HCT116 (cell line): ENCODE measurements at regions not wholly inside any gene's neighbourhood (a gene's known extent, or its start where the extent isn't known, plus 50 kb on each side); places are given as distances from the start of the nearest gene placed in this dataset.

Source experiments
- ATAC-seq: fragments of 200-7000 bp; cut with Tn5 transposase; 2 replicates; pipeline ENCODE4 v1.9.1; 2020; ENCODE audit warnings: mild to moderate bottlenecking, moderate library complexity
- BruUV-seq: library from RNA; stranded (reverse); fragments of 400-500 nt; replicated peaks from 2 replicates; lab custom pipeline; 2021; lab: Mats Ljungman, UMichigan
- CTCF ChIA-PET: fragments of 300-600 bp; sonication (Branson Sonifier 250); formaldehyde crosslinking; loops from one replicate; lab custom pipeline; 2021; ENCODE audit warnings: antibody characterized with exemption; lab: Charles Lee
- POLR2A ChIA-PET: fragments of 300-600, 350-600 bp; sonication (Branson Sonifier 250); formaldehyde crosslinking; loops from one replicate; lab custom pipeline; 2021; ENCODE audit warnings: antibody characterized with exemption; lab: Charles Lee
- RAD21 ChIA-PET, 2 experiments: fragments of 300-600 bp; sonication (Branson Sonifier 250); formaldehyde crosslinking; loops; one replicate each; lab custom pipeline; 2023; ENCODE audit warnings: low total read pairs in 2 of 2; ENCODE audit not compliant: uncharacterized antibody in 2 of 2, unreplicated experiment in 2 of 2, low non-redundant PET in 1 of 2; lab: Charles Lee
- DNase-seq: peaks from one replicate; pipeline ENCODE4 v3.0.0-alpha.2; 2010; ENCODE audit warnings: low read depth, low spot score
- H2AFZ ChIP-seq: fragments of 200-600 bp; shearing (Covaris generic), sonication (generic); 2 replicates; pipeline ENCODE4 v1.6.1; 2017; ENCODE audit warnings: low read depth, mixed run types, mixed read lengths, antibody characterized with exemption, low read length; ENCODE audit not compliant: poor library complexity, severe bottlenecking
- H3K27ac ChIP-seq: 2 replicates; pipeline ENCODE4 v1.5.1; 2012; ENCODE audit warnings: low read depth, low read length
- H3K27me3 ChIP-seq: fragments of 200-600 bp; sonication (generic); 2 replicates; pipeline ENCODE4 v1.6.1; 2016; ENCODE audit warnings: mixed run types, low read length, mixed read lengths; ENCODE audit not compliant: insufficient read depth
- H3K36me3 ChIP-seq, 2 experiments: fragments of 200-500 bp in 1 of 2; fragments of 200-600 bp in 1 of 2; sonication (Bioruptor generic) in 1 of 2; sonication (generic) in 1 of 2; 2 replicates each; pipeline versions ENCODE4 v1.5.1 to v1.6.1; 2014 to 2016; ENCODE audit warnings: low read length in 2 of 2, inconsistent platforms in 1 of 2, mixed read lengths in 1 of 2, mixed run types in 1 of 2; ENCODE audit not compliant: insufficient read depth in 2 of 2, control insufficient read depth in 1 of 2
- H3K4me1 ChIP-seq, 2 experiments: fragments of 200-600 bp in 1 of 2; sonication (generic) in 1 of 2; 2 replicates each; pipeline versions ENCODE4 v1.5.1 to v1.6.1; 2012 to 2017; ENCODE audit warnings: low read length in 2 of 2, inconsistent platforms in 1 of 2, mild to moderate bottlenecking in 1 of 2, mixed read lengths in 1 of 2, mixed run types in 1 of 2, moderate library complexity in 1 of 2; ENCODE audit not compliant: insufficient read depth in 2 of 2, control insufficient read depth in 1 of 2
- H3K4me2 ChIP-seq: fragments of 200-600 bp; sonication (generic); 2 replicates; pipeline ENCODE4 v1.6.1; 2017; ENCODE audit warnings: mixed run types, low read length, mixed read lengths
- H3K4me3 ChIP-seq, 2 experiments: fragments of 200-600 bp in 1 of 2; sonication (generic) in 1 of 2; replicated peaks in 1 of 2; 2 replicates each; pipeline ENCODE4 v1.5.1; 2011 to 2016; ENCODE audit warnings: low read length in 2 of 2, control low read depth in 1 of 2, low read depth in 1 of 2, mild to moderate bottlenecking in 1 of 2, mixed read lengths in 1 of 2, mixed run types in 1 of 2
- H3K79me2 ChIP-seq: fragments of 200-600 bp; sonication (generic); 2 replicates; pipeline ENCODE4 v1.6.1; 2017; ENCODE audit warnings: mild to moderate bottlenecking, mixed run types, low read length, moderate library complexity, mixed read lengths; ENCODE audit not compliant: insufficient read depth
- H3K9ac ChIP-seq: fragments of 200-600 bp; sonication (generic); 2 replicates; pipeline ENCODE4 v1.6.1; 2016; ENCODE audit warnings: low read length, mixed read lengths
- H3K9me2 ChIP-seq: fragments of 200-600 bp; sonication (generic), shearing (Covaris generic); 2 replicates; pipeline ENCODE4 v1.6.1; 2017; ENCODE audit warnings: mixed run types, mild to moderate bottlenecking, moderate library complexity; ENCODE audit not compliant: insufficient read depth
- H3K9me3 ChIP-seq, 2 experiments: fragments of 200-500 bp in 1 of 2; fragments of 200-600 bp in 1 of 2; sonication (Bioruptor generic) in 1 of 2; sonication (generic) in 1 of 2; 2 replicates each; pipeline ENCODE4 v1.6.1; 2014 to 2017; ENCODE audit warnings: low read length in 2 of 2, mixed read lengths in 2 of 2, inconsistent platforms in 1 of 2, low read depth in 1 of 2, mild to moderate bottlenecking in 1 of 2, mixed run types in 1 of 2, moderate library complexity in 1 of 2; ENCODE audit not compliant: control insufficient read depth in 1 of 2, insufficient read depth in 1 of 2
- H4K20me1 ChIP-seq: fragments of 200-600 bp; sonication (generic), shearing (Covaris generic); 2 replicates; pipeline ENCODE4 v1.6.1; 2017; ENCODE audit warnings: mixed run types, mild to moderate bottlenecking, moderate library complexity; ENCODE audit not compliant: insufficient read depth
- ATF3 ChIP-seq: IDR thresholded peaks from 2 replicates; pipeline ENCODE4 v1.6.1; 2012
- CBX3 ChIP-seq: IDR thresholded peaks from 2 replicates; pipeline ENCODE4 v1.6.1; 2012; ENCODE audit warnings: low read depth
- CEBPB ChIP-seq: IDR thresholded peaks from 2 replicates; pipeline ENCODE4 v1.6.1; 2012; ENCODE audit warnings: low read depth
- EZH2 ChIP-seq: fragments of 200-600 bp; sonication (generic); IDR thresholded peaks from 2 replicates; pipeline ENCODE4 v1.6.1; 2017; ENCODE audit warnings: antibody characterized with exemption, mixed run types
- JUND ChIP-seq: IDR thresholded peaks from 2 replicates; pipeline ENCODE4 v1.6.1; 2012
- POLR2AphosphoS5 ChIP-seq: IDR thresholded peaks from 2 replicates; pipeline ENCODE4 v1.6.1; 2011; ENCODE audit warnings: mild to moderate bottlenecking, low read depth, low read length, moderate library complexity
- RAD21 ChIP-seq: IDR thresholded peaks from 2 replicates; pipeline ENCODE4 v1.6.1; 2012; ENCODE audit warnings: low read depth, mild to moderate bottlenecking
- SP1 ChIP-seq: IDR thresholded peaks from 2 replicates; pipeline ENCODE4 v1.6.1; 2012; ENCODE audit warnings: low read depth
- SRF ChIP-seq: IDR thresholded peaks from 2 replicates; pipeline ENCODE4 v1.6.1; 2012; ENCODE audit warnings: low read depth
- YY1 ChIP-seq: IDR thresholded peaks from 2 replicates; pipeline ENCODE4 v1.6.1; 2011; ENCODE audit warnings: low read length, low read depth, moderate library complexity, mild to moderate bottlenecking; ENCODE audit not compliant: insufficient replicate concordance; ENCODE audit errors: extremely low read depth
- intact Hi-C: fragments of 100-400 bp; cut with micrococcal nuclease; formaldehyde crosslinking; loops from 2 replicates; pipeline ENCODE4 v1.10.0; 2022
- TF ChIP-seq, protein P1 (sequence below): IDR thresholded peaks from 2 replicates; pipeline ENCODE4 v1.6.1; 2012; ENCODE audit warnings: low read depth

DNA sequence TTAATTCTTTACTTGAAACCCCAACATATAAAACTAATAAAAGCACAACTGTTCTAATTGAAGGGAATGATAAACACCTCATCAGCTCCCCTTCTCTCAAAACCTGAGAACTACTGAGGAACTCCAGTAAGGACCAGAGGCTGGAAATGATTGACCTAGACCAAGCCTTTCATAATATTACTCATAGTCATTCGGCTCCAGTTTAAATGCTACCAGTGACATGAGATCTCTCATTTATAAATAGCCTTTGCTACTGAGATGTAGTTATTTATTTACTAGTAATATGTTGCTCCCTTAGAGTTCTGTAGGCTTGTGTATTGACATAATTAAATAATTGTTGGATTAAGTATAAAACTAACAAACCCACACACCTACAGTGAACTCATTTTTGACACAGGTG, 209.8 kb upstream of the PRMT6 start:
- intact Hi-C loops = no loop called here
- Histone ChIP-seq H2AFZ (no peak overlapping the region), H3K9ac (no peak overlapping the region), H3K9me2 (no peaks in the 10 kb centered on the region), H3K27me3 (no peaks in the 10 kb centered on the region), H3K79me2 (no peaks in the 10 kb centered on the region), H3K4me3 (no peak overlapping the region), H4K20me1 (no peaks in the 10 kb centered on the region), H3K9me3 (no peaks in the 10 kb centered on the region; a peak in 2 of 4 replicates), H3K4me1 (no peaks in the 10 kb centered on the region), H3K36me3 (no peaks in the 10 kb centered on the region), H3K4me2 (no peak overlapping the region), H3K27ac (no peak overlapping the region)
- ChIA-PET CTCF (no interaction called here), RAD21 (no interaction called here), POLR2A (no interaction called here)
- no TSS peak for BruUV-seq
- no peak for DNase-seq
- no peak for ATAC-seq
- no peak for TF ChIP-seq ATF3
- no peak for TF ChIP-seq YY1
- TF ChIP-seq EZH2 = no peak
- no peak for TF ChIP-seq POLR2AphosphoS5
- no peak for TF ChIP-seq RAD21
- TF ChIP-seq SRF = no peak
- TF ChIP-seq CBX3 = no peak
- TF ChIP-seq SP1 = no peak
- TF ChIP-seq, protein P1, sequence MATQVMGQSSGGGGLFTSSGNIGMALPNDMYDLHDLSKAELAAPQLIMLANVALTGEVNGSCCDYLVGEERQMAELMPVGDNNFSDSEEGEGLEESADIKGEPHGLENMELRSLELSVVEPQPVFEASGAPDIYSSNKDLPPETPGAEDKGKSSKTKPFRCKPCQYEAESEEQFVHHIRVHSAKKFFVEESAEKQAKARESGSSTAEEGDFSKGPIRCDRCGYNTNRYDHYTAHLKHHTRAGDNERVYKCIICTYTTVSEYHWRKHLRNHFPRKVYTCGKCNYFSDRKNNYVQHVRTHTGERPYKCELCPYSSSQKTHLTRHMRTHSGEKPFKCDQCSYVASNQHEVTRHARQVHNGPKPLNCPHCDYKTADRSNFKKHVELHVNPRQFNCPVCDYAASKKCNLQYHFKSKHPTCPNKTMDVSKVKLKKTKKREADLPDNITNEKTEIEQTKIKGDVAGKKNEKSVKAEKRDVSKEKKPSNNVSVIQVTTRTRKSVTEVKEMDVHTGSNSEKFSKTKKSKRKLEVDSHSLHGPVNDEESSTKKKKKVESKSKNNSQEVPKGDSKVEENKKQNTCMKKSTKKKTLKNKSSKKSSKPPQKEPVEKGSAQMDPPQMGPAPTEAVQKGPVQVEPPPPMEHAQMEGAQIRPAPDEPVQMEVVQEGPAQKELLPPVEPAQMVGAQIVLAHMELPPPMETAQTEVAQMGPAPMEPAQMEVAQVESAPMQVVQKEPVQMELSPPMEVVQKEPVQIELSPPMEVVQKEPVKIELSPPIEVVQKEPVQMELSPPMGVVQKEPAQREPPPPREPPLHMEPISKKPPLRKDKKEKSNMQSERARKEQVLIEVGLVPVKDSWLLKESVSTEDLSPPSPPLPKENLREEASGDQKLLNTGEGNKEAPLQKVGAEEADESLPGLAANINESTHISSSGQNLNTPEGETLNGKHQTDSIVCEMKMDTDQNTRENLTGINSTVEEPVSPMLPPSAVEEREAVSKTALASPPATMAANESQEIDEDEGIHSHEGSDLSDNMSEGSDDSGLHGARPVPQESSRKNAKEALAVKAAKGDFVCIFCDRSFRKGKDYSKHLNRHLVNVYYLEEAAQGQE = no peak
- no peak for TF ChIP-seq CEBPB
- TF ChIP-seq JUND = no peak
